ENCODE measurements at regions not wholly inside any gene's neighbourhood (a gene's known extent, or its start where the extent isn't known, plus 50 kb on each side); places are given as distances from the start of the nearest gene placed in this dataset.

DNA sequence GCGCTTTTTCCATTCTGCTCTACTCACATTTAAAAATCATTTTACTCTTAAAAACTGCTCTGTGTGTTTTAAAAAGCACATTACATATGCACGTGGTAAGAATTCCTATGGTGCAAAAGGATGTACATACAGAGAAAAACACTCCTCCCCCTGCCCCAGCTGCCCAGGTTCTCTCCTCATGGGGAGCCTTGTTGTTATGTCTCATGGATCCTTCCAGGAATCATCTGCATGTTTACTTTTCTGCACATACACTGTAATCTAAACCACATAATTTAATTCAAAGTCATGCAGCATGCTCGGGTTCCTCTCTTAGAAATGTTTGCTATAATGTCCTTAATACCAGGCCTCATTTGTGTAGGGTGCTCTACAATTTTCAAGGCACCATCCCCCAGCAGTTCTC is 243.3 kb downstream of the LOXHD1 start:
- TF ChIP-seq, protein P1, sequence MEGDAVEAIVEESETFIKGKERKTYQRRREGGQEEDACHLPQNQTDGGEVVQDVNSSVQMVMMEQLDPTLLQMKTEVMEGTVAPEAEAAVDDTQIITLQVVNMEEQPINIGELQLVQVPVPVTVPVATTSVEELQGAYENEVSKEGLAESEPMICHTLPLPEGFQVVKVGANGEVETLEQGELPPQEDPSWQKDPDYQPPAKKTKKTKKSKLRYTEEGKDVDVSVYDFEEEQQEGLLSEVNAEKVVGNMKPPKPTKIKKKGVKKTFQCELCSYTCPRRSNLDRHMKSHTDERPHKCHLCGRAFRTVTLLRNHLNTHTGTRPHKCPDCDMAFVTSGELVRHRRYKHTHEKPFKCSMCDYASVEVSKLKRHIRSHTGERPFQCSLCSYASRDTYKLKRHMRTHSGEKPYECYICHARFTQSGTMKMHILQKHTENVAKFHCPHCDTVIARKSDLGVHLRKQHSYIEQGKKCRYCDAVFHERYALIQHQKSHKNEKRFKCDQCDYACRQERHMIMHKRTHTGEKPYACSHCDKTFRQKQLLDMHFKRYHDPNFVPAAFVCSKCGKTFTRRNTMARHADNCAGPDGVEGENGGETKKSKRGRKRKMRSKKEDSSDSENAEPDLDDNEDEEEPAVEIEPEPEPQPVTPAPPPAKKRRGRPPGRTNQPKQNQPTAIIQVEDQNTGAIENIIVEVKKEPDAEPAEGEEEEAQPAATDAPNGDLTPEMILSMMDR (IDR thresholded peaks at IDR 0.05; ENCODE audit: low read depth, low read length, poor library complexity, severe bottlenecking), result no peak
- TF ChIP-seq EZH2phosphoT487 (IDR thresholded peaks at IDR 0.05; ENCODE audit: borderline replicate concordance, low read length), result no peak

Data from DOHH2 (cell line).